Upper lobe of left lung (tissue), 6 donors: ENCODE measurements at regions not wholly inside any gene's neighbourhood (a gene's known extent, or its start where the extent isn't known, plus 50 kb on each side); places are given as distances from the start of the nearest gene placed in this dataset.
A peak's percentile ranks its signal among the peaks of the same experiment; 100 is the strongest.

Experiments
- ATAC-seq, 2 donors: fragments of 200-7000 bp; cut with Tn5 transposase; one replicate each; pipeline ENCODE4 v1.9.1; 2022; ENCODE audit warnings: mild to moderate bottlenecking in 2 of 2, moderate library complexity in 2 of 2; ENCODE audit not compliant: low FRiP score in 2 of 2
- DNase-seq, 2 donors: peaks; one replicate each; pipeline ENCODE4 v3.0.0-alpha.2; 2019 to 2020
- H3K27ac ChIP-seq, 4 donors: fragments of 200-600 bp; sonication (generic); one replicate each; pipeline ENCODE4 v1.5.1; 2016 to 2019
- H3K27me3 ChIP-seq, 4 donors: fragments of 200-600 bp; sonication (generic); one replicate each; pipeline ENCODE4 v1.5.1; 2017 to 2019
- H3K36me3 ChIP-seq, 4 donors: fragments of 200-600 bp; sonication (generic); one replicate each; pipeline ENCODE4 v1.5.1; 2016 to 2019
- H3K4me1 ChIP-seq, 4 donors: fragments of 200-600 bp; sonication (generic); one replicate each; pipeline ENCODE4 v1.5.1; 2018 to 2019
- H3K4me3 ChIP-seq, 4 donors: fragments of 200-600 bp; sonication (generic); one replicate each; pipeline ENCODE4 v1.5.1; 2017 to 2019; ENCODE audit warnings: mild to moderate bottlenecking in 2 of 4, moderate library complexity in 1 of 4
- H3K9me3 ChIP-seq, 4 donors: fragments of 200-600 bp; sonication (generic); one replicate each; pipeline ENCODE4 v1.5.1; 2018 to 2019
- CTCF ChIP-seq, 6 experiments: fragments of 450-650 bp in 4 of 6; fragments of 200-600 bp in 2 of 6; sonication (generic) in 2 of 6; IDR thresholded peaks; one replicate each; pipeline ENCODE4 v1.5.1; 2016 to 2019; ENCODE audit warnings: antibody characterized with exemption in 6 of 6
- EP300 ChIP-seq, 4 donors: sonication (generic); formaldehyde crosslinking; IDR thresholded peaks; one replicate each; pipeline ENCODE4 v1.5.1; 2017; ENCODE audit warnings: antibody characterized with exemption in 4 of 4, control low read depth in 2 of 4
- POLR2A ChIP-seq, 4 donors: fragments of 450-650 bp; IDR thresholded peaks; one replicate each; pipeline ENCODE4 v1.5.1; 2016 to 2017; ENCODE audit warnings: antibody characterized with exemption in 4 of 4, mild to moderate bottlenecking in 2 of 4
- POLR2AphosphoS5 ChIP-seq, 2 donors: sonication (generic); formaldehyde crosslinking; IDR thresholded peaks; one replicate each; pipeline ENCODE4 v1.5.1; 2017; ENCODE audit warnings: antibody characterized with exemption in 2 of 2
- whole genome bisulfite sequencing, 2 donors: methylation state at CpG; one replicate each; pipeline ENCODE4 v1.1.5; 2017 to 2018; 5-methylcytosine and 5-hydroxymethylcytosine counted together
- donor health status: DM: no; HTN: no; CAD: no; lungs with moderate emphysema.
- donor health status: DM: no; HTN: yes; CAD: no; lungs with severe emphysema.

- no peak for ATAC-seq
- H3K9me3 ChIP-seq: no peaks in the 10 kb centered on the region
- H3K4me3 ChIP-seq: no peak overlapping the region
- WGBS, 2 donors: 82 to 89% methylated on average over 4 of the region's 4 CpGs
- H3K27ac ChIP-seq: no peak overlapping the region
- DNase-seq: no peak
- H3K36me3 ChIP-seq: no peaks in the 10 kb centered on the region
- no peaks in the 10 kb centered on the region for H3K27me3 ChIP-seq
- H3K4me1 ChIP-seq: no peaks in the 10 kb centered on the region
- TF ChIP-seq CTCF (IDR thresholded peaks at IDR 0.05) (no peak), POLR2A (IDR thresholded peaks at IDR 0.05) (no peak)
These were observed 50.3 kb upstream of the ITGA11 start for GRCh38 chr15:68482246-68482645.

DNA sequence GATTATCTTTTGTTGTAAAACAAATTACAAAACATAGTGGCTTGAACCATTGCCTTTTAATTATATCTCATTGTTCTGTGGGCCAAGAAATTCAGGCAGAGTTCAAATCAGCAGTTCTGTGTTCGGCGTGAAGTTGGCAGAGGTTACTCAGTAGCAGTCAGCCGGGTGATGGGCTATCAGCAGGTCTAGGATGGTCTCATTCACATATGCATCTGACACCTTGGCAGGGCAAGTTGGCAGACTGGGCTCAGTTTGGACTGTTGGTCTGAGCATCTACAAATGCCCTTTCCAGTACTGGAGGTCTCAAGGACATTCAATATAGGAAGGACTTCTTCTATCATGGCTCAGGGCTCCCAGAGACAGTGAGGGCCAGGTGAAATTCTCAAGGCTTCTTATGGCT lies 51.2 kb upstream of the ITGA11 start:
- WGBS, 2 donors: 94 to 100% methylated on average over 3 of the region's 3 CpGs
- H3K27me3 ChIP-seq: no peaks in the 10 kb centered on the region
- no peak overlapping the region for H3K4me3 ChIP-seq
- H3K36me3 ChIP-seq: no peaks in the 10 kb centered on the region
- no peaks in the 10 kb centered on the region for H3K4me1 ChIP-seq
- H3K9me3 ChIP-seq: no peaks in the 10 kb centered on the region
- TF ChIP-seq POLR2A (IDR thresholded peaks at IDR 0.05) (no peak), POLR2AphosphoS5 (IDR thresholded peaks at IDR 0.05) (no peak), CTCF (IDR thresholded peaks at IDR 0.05) (no peak), EP300 (IDR thresholded peaks at IDR 0.05) (no peak)
- no peak for DNase-seq
- no peak for ATAC-seq
- H3K27ac ChIP-seq: no peak overlapping the region

DNA sequence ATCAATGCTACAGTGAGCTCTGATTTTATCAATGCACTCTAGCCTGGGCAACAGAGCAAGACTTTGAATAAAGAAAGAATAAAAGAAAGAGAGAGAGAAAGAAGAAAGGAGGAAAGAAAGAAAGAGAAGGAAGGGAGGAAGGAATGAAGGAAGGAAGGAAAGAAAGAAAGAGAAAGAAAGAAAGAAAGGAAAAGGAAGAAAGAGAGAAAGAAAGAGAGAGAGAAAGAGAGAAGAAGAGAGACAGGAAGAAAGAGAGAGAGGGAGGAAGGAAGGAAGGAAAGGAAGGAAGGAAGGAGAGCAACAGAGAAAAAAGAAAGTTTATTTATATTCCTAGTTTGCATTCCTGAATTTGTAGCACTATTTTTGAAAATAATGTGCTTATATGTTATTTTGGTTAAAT lies 52.3 kb upstream of the ITGA11 start:
- Histone ChIP-seq H3K27ac (no peak overlapping the region), H3K9me3 (no peaks in the 10 kb centered on the region), H3K36me3 (no peaks in the 10 kb centered on the region), H3K27me3 (no peaks in the 10 kb centered on the region), H3K4me1 (no peaks in the 10 kb centered on the region), H3K4me3 (no peak overlapping the region)
- TF ChIP-seq EP300 (IDR thresholded peaks at IDR 0.05) (no peak), CTCF (IDR thresholded peaks at IDR 0.05) (no peak), POLR2A (IDR thresholded peaks at IDR 0.05) (no peak), POLR2AphosphoS5 (IDR thresholded peaks at IDR 0.05) (no peak)
- ATAC-seq (no peak), DNase-seq (no peak)

DNA sequence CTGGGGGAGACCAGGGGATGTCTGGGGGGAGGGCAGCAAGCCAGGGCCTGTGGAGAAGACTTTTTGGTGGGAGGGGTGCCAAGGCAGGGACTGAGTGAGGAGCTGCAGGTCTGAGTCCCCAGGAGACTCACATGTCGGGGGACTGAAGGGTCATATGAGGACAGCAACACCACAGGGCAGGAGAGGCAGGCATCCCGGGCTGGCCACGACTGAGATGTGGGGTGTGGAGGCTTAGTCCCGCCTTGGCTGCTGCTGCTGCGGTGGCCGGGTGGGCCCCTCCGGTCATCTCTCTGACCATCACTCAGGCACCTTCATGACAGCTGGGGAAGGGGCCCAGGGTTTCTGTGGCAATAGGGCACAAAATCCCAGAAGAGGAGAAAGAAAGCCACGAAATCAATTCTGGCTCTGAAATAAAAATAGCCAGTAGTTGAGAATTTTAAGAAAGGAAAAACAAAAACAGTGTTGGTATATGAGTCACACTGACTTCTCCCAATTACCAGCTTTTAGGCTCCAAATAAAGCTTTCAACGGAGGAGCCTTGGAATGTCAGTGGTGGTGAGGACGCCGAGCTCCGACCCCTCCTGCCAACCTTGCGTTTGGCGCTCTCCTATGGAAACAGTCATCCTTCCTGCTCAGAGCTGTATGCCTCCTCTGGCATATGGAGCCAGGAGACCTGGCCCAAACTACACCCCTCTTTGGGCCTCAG lies 52.9 kb upstream of the ITGA11 start:
- Histone ChIP-seq H3K9me3 (no peaks in the 10 kb centered on the region), H3K4me1 (no peaks in the 10 kb centered on the region), H3K36me3 (no peaks in the 10 kb centered on the region), H3K4me3 (no peak overlapping the region), H3K27me3 (no peaks in the 10 kb centered on the region), H3K27ac (no peak overlapping the region)
- 73% methylated on average over 12 to 14 of the region's 14 CpGs for WGBS, 2 donors
- TF ChIP-seq POLR2A (IDR thresholded peaks at IDR 0.05) (no peak), EP300 (IDR thresholded peaks at IDR 0.05) (no peak), CTCF (IDR thresholded peaks at IDR 0.05) (no peak), POLR2AphosphoS5 (IDR thresholded peaks at IDR 0.05) (no peak)
- ATAC-seq: peak in 1 of 2 donors; percentile 70
- peak in 1 of 2 donors; percentile 33 for DNase-seq

- TF ChIP-seq POLR2AphosphoS5 (IDR thresholded peaks at IDR 0.05) (no peak), POLR2A (IDR thresholded peaks at IDR 0.05) (no peak), EP300 (IDR thresholded peaks at IDR 0.05) (no peak), CTCF (IDR thresholded peaks at IDR 0.05) (no peak)
- Histone ChIP-seq H3K4me1 (no peaks in the 10 kb centered on the region), H3K9me3 (no peaks in the 10 kb centered on the region), H3K4me3 (no peak overlapping the region), H3K27me3 (no peaks in the 10 kb centered on the region), H3K36me3 (no peaks in the 10 kb centered on the region), H3K27ac (no peak overlapping the region)
- ATAC-seq (no peak), DNase-seq (no peak)
- 69 to 81% methylated on average over 4 to 6 of the region's 6 CpGs for WGBS, 2 donors
These were observed 53.9 kb upstream of the ITGA11 start for GRCh38 chr15:68485721-68486360.
